NOMO-1 treated with dmso at 0.1 percent for 144 hours (cell line): ENCODE measurements at regions not wholly inside any gene's neighbourhood (a gene's known extent, or its start where the extent isn't known, plus 50 kb on each side); places are given as distances from the start of the nearest gene placed in this dataset.

Experiments used
- DNase-seq: peaks from one replicate; lab custom pipeline; 2025; ENCODE audit not compliant: unreplicated experiment; lab: John Stamatoyannopoulos, UW

DNA sequence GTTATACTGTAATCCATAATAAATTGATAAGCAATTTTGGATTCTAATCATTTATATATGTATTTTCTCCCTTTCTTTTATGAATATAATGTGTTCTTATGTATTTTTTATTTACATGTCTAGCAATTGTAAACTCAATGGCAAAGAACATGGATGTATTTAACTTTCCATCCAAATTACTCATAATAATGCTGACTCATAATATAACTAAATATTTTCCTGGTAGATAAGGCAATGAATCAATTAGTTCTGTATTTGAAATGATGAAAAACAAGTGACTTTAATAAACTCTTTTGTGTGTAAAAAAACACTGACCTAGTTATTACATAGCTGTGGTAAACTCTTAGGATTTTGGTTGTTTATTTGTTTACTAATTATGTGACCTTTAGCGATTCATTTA, 211.2 kb downstream of the DTHD1 start:
- no peak for DNase-seq

DNA sequence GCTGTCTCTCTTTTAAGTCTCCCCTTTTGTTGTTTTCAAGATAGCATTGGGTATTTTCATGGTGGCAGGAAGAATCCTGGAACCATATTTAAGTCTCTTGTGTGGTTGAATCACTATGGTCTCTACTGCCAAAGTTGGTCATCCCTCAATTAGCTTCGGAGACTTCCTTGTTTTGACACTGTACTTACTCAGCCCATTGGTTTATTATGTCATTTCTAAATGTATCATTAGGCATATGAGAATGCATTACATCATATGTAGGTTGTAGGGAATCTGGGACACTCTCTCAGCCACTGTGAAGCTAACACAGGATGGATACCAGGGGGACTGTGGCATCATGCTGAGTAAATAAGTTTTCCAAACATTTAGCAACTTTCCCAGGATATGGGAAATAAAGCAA, 211.8 kb downstream of the DTHD1 start:
- no peak for DNase-seq

DNA sequence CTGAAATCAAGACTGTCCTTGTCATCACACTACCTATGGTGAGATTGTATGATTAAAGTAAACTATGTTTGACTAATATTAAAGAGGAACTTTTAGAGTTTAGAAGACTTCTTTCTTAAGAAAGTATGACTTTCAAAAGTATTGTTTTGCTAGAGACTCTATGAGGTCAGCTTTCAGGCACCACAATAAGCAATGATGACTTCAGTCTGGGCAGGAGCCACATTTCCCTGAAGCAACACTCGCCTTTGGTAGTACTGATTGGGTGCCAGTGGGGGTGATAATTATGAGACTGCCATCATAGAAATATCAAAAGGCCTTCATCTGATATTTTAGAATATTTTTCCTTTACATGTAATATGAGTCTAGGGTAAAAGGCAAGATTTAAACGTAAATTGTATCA, 212.6 kb downstream of the DTHD1 start:
- no peak for DNase-seq

DNA sequence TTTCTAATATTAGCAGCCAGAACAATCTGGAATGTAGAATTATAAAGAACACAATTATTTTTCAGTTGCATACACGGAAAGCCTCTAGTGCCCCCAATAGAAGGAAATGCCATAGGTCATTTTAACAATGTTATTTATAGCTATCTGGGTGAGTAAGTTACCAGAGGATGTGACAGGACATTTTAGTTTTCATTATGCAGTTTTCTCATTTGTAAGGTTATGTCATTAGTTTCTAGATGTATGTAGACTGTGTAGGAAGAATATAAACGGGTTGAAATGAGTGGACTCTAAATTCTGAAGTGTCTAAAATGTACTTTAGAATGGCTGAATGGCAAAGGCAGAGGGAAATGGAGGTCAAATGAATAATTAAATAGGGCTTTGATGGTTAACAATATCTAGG, 213.3 kb downstream of the DTHD1 start:
- DNase-seq = no peak

DNA sequence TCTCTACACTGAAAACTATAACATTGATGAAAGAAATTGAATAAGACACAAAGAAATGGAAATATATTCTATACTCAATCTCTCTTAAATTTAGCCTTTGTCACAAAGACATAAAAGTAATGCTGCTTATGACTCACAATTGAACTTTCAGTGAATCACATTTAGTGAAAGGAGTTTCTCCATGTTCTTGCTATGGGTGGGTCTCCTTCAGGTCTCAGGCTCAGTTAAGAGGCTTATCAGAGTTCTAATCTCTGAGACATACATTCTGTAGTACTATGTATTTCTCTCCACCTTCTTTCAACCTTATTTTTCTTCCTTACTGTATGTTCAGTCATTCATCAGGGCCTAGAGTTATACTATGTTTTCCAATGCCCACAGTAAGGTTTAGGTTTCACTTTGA, 220.9 kb downstream of the DTHD1 start:
- DNase-seq = no peak

DNA sequence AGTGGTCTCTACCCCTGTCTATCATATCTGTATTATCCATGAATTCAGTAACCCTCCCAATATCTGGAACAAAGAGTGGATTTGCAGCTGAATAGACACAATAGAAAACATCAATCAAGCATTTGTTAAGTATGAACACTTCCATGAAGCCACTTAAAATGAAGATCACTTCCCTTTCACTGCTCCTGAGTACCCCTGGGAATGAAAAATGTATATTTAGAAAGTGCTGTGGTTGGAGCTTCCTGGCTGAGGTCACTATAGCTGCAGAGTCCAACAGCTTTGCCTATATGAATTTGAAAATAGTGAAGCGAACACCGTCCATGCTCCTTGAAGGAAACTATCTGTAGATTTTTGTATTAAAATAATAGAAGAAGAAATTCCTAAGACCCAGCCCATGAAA, 227.0 kb downstream of the DTHD1 start:
- DNase-seq = no peak

DNA sequence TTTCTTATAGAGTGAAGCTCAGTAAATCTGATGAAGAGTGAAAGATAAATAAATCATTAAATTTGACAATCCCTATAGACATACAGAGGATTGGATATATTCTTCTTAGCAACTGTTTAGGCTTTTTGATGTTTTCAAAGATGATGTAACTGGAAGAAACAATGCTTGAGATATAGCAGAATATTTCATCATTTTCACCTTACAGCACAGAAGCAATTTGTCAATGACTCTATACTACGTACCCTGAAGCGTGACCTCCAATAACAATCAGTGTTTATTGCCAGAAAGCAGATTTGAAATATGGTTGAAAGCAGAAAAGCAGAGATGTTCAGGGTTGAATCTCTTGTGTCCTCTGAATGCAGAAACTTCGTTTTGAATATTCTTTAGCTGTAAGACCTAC, 228.4 kb downstream of the DTHD1 start:
- no peak for DNase-seq

DNA sequence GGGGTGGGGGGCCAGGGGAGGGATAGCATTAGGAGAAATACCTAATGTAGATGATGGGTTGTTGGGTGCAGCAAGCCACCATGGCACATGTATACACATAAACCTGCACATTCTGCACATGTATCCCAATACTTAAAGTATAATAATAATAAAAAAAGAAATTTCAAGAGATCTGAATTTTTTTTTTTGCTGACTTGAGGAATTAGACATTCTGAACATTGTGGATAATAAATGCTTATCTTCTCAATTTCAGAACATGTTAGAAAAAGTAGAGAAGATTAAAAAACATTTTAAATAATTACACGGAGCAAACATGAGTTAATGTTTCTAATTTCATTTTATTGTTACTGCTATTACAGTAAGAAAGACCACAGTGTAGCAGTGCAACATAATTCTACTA, 230.4 kb downstream of the DTHD1 start:
- DNase-seq = no peak

DNA sequence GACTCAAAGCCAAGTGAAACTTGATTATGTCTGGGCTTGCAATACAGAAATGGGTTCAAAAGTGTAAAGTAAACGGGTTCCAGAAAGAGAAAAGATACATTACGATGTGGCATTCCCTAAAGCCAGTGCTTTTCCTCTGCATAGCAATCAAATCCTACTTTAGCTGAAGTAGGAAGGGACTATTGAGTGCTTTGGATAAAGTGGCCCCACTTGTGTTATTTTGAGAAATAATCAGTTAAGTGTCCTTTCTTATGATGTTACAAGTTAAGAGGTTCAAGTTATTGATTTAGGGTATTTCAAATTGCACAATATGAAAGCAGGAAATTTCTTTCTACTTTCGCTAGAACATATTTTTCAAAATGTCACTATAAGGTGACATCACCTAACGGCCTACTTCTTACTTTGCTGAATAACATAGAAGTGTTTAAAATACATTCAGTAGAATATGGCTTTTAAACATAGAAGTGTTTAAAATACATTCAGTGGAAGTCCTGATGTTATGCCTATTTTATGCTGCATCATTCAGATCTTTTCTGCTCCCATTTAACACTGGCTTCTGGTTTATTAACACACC, 235.2 kb downstream of the DTHD1 start:
- no peak for DNase-seq

DNA sequence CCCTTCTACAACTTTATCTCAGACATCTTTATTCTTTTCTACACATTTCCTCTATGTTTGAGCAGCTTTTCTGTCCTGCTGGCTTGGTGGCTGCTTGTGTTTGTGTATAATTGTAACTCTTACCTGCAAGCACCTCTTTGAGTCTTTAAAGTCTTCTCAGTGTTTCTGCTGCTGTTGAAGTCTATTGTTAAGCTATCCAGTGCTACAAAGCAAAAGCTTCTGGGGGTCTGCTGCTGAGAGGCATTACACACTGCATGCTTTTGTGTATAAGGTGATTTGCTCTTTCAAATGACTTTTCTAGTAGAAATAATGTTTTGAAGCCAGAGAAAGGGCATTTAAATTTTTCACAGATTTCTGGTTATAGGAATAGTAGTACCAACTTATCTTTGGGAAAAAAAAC, 241.8 kb downstream of the DTHD1 start:
- no peak for DNase-seq

DNA sequence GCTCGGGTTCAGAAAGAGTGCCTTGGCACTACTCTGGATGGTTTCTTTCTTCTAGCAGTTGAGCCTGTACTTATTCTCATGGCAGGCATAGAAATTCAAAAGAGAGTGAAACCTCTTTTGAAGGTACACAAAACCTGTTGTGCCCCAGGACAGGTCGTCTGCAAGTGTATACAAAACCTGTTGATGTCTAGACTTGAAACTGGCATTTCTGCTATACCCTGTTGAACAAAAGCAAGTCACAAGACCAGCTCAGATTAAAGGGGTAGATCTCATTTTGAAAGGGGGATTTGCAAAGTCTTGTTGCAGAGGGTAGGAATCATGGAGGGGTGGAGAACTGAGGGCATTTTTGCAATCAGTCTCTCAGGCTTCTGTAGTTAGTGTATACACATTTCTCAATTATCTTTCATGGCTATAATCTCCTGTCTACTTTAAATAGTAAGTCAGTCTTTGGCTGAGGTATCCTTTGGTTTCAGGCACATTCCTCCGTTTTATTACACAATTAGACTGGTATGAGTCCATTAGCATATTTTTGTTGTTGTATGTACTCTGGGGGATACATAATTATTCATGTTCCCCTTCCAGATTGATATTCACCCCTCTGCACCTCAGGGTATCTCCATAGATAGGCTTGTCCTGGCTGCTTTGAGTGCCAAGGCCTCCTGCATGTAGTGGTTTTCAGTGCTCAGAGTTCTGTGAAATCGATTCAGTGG, 251.4 kb downstream of the DTHD1 start:
- DNase-seq = no peak

DNA sequence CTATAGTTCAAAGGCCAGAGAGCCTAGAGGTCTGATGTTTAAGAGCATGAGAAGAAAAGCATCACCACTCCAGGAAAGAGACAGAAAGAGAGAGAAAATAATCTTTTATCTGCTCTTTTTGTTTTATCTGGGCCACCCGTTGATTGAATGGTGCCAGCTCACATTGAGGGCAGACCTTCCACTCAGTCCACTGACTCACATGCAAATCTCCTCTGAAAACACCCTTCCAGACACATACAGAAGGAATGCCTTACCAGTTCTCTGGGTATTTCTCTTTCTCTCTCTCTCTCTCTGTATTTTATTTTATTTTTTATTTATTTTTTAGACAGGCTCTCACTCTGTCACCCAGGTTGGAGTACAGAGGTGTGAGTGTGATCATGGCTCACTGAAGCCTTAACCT, 252.5 kb downstream of the DTHD1 start:
- DNase-seq = no peak

DNA sequence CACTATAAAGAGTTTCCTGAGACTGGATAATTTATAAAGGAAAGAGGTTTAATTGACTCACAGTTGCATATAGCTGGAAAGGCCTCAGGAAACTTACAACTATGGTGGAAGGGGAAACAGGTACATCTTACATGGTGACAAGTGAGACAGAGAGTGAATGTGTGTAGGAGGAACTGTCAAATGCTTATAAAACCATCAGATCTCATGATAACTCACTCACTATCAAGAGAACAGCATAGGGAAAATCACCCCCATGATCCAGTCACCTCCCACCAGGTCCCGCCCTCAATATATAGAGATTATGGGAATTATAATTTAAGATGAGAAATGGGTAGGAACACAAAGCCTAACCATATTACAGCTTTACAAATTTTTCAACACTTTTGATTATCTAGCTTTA, 266.0 kb downstream of the DTHD1 start:
- DNase-seq = no peak

DNA sequence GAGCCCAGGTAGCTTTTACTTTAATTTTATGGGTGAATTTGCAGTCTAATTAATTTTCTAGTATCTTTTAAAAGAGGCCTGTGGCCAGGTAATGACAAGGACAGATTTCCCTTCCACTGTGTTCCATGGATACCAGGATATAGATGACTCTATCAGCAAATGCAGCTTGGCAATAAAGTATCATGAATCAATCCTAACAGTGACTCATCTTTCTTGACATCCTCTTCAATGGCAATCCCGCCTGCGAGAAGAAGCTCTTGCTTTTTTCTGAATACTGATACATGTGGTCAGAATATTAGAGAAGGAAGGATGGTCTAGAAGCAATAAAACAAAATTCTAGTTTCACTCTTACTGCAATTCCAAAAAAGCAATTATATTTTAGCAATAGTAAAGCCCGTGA, 267.8 kb downstream of the DTHD1 start:
- DNase-seq = no peak

DNA sequence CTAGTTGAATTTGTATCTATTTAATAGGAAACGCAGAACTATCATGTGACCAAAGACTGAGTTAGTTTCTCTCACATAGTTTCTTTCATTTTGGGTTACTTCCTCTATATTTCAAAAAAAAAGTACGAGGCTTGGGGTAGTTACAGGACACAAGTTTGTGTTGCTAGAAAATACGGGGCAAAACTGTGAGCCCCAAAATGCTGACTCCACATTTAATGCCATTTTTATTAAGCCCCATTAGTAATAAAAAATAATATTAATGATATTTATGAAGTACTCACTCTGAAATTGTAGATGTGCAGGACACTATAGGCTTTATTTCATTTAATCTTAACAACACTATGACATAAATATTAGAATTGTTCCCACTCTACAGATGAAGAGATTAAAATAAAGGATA, 268.6 kb downstream of the DTHD1 start:
- DNase-seq = no peak

DNA sequence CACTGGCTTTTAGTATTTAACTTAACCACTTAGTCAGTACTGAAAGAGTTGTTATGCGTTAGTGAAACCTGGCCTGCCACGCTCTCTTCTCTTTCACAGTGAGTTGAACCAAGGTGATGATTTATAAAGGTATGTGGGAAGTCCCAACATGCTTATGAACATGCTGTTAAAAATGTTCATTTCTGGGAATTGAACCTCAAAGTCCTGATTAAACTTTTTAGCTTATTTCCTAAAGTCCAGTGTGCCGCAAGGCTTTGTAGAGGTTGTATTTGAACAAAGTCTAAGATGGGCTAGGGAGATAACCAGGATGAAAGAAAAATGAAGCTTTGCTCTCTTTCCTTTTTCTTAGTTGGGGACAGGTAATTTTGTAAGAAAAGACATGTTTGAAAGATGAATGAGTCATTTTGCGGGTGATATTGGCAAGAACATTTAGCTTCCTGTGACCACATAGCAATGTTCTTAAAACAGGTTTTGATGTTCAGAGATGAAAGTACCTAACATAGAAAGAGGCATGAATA, 270.3 kb downstream of the DTHD1 start:
- no peak for DNase-seq

DNA sequence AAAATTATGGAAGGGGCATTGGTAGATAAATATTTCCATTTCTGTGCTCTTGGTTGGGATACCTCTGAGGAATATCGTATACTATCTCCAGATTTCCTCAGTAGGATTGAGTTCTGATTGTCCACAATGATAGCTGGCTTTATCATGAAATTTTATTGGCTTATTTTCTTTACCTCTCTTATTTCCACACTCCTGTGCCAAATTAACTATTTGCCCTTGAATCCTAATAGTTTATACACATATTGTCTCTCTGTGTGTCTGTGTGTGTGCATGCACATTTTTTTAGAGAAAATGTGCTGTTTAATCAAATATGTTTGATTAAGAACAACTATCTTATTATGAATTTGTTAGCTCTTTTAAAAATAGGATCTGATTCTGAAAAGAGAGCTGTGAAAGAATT, 271.6 kb downstream of the DTHD1 start:
- DNase-seq = no peak

DNA sequence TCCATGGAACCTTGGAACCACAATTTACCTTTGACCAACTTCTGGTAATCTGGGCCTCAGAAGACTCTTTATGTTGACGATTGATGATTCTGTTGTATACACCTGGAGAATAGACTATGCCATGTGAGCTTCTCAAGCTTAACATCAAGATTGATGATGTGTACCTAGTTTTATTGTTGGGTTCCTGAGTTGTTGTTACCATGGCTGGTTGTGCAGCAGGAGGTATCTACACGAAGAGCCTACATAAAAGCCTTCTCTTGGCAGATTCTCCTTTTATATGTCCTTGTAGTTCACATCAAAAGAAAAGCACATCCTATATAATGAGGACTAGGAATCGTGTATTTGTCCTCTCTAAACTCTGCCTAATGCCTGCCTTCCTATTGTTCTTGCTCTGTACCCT, 272.0 kb downstream of the DTHD1 start:
- no peak for DNase-seq

DNA sequence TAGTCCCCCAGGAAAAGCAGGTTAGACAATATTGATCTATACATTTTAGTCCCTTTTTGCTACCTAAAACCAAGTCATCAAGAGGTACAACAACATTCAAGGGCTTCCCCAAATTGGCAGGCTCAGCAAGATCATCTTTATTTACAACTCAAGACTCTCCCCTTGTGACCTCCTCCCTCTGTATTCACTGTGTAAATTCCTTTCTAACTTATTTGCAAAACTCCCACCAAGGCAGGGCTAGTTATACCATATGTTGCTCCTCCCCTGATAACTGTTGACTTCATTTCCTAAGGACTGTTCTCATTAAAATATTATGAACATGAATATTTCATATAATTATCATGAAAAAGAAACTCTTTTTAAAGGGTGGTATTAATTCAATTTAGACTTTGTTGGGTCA, 275.6 kb downstream of the DTHD1 start:
- no peak for DNase-seq

DNA sequence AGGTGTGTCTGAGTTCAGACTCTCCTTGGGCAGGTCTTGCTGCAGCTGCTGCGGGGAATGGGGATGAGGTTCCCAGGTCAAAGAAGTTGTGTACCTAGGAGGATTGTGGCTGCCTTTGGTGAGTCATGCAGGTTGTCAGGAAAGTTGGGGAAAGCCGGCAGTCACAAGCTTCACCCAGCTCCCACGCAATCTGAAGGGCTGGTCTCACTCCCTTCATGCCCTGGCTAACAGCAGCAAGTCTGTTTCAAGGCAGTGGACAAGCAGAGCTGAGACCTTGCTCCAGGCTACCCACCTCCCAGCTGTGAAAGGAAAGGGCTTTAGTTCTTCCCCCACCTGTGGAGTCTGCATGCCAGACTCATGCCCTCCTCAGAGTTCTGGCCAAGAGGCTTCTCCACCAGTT, 287.2 kb downstream of the DTHD1 start:
- DNase-seq = no peak

DNA sequence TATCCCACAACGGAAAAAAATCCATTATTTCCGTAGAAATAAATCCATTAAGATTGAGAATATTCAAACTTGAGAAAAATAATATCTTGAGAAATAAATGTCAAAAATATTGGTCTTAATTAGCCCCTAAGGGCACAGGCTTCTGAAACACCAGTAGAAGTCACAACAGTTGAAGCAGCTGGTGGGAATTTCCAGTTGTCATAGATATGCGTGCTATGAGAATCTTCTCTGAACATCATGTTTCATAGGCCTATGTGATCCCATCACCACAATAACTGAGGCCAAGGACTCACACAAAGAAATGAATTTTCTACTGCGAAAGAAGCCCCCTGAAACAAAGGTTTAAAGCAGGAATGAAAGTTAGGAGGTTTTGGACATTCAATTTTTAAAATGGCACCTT, 292.0 kb downstream of the DTHD1 start:
- no peak for DNase-seq

DNA sequence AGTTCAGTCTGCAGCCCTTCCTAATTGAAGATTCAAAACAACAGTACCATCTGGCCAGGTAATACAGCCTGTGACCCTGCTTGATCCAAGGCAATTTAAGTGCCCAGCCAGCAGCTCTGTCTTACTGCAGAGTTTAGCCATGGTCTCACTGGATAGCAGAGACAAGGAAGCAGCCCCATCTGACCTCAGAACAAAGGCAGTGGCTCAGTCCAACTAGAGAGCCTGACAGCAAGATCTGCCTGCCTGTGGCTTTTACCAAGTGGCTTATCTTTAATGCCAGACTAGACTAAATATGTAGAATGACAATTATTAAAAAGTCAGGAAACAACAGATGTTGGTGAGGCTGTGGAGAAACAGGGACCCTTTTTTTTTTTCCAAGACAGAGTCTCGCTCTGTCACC, 293.4 kb downstream of the DTHD1 start:
- DNase-seq = no peak

DNA sequence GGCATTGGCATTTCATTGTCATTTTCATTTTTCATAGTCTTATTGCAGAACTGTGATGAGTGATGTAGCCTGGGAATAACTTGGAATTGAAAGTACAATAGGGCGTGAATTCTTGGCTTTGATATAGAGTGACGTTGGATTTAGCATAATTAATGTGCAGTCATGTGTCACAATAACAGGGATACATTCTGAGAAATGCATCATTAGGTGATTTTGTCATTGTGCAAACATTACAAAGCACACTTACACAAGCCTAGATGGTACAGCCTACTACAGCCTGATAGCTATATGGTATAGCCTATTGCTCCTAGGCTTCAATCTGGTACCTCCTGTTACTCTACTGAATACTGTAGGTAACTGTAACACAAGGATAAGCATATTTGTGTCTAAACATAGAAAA, 300.8 kb downstream of the DTHD1 start:
- no peak for DNase-seq
